ENCODE measurements at regions not wholly inside any gene's neighbourhood (a gene's known extent, or its start where the extent isn't known, plus 50 kb on each side); places are given as distances from the start of the nearest gene placed in this dataset.

- TF ChIP-seq ZNF646 (CRISPR knock-in tag; IDR thresholded peaks at IDR 0.05) (no peak), GMEB2 (CRISPR knock-in tag; IDR thresholded peaks at IDR 0.05; ENCODE audit: low read depth) (no peak), FOXJ3 (CRISPR knock-in tag; IDR thresholded peaks at IDR 0.05; ENCODE audit: borderline replicate concordance) (no peak)
Observed at GRCh38 chr7:152564656-152565250, 111.2 kb downstream of the XRCC2 start (continued).
